Muscle layer of colon (tissue), 2 donors: ENCODE measurements at regions not wholly inside any gene's neighbourhood (a gene's known extent, or its start where the extent isn't known, plus 50 kb on each side); places are given as distances from the start of the nearest gene placed in this dataset.
"Not testable (repeated sequence)": the region's sequence is repeated elsewhere in the genome, so short reads cannot be mapped to it uniquely, and the experiment has no call there.

Experiments
- H3K27ac ChIP-seq: one replicate; pipeline ENCODE4 v1.7.0; 2013; ENCODE audit warnings: low read depth, mild to moderate bottlenecking, low read length, moderate library complexity
- H3K27me3 ChIP-seq, 2 donors: one replicate each; pipeline ENCODE4 v1.7.0; 2013; ENCODE audit warnings: low read length in 2 of 2, mild to moderate bottlenecking in 2 of 2; ENCODE audit not compliant: insufficient read depth in 2 of 2, control insufficient read depth in 1 of 2
- H3K36me3 ChIP-seq: one replicate; pipeline ENCODE4 v1.7.0; 2013; ENCODE audit warnings: mild to moderate bottlenecking, low read length; ENCODE audit not compliant: insufficient read depth
- H3K4me1 ChIP-seq: one replicate; pipeline ENCODE4 v1.7.0; 2013; ENCODE audit warnings: mild to moderate bottlenecking, low read length; ENCODE audit not compliant: insufficient read depth
- H3K4me3 ChIP-seq, 2 donors: one replicate each; pipeline ENCODE4 v1.7.0; 2013; ENCODE audit warnings: low read length in 2 of 2, low read depth in 1 of 2, mild to moderate bottlenecking in 1 of 2, moderate library complexity in 1 of 2
- H3K9ac ChIP-seq: one replicate; pipeline ENCODE4 v1.7.0; 2013; ENCODE audit warnings: low read length
- H3K9me3 ChIP-seq: one replicate; pipeline ENCODE4 v1.7.0; 2013; ENCODE audit warnings: mild to moderate bottlenecking, low read length
- donor health status: abdominal sarcoma.
- donor health status: Adenocarcinoma of cecum.

DNA sequence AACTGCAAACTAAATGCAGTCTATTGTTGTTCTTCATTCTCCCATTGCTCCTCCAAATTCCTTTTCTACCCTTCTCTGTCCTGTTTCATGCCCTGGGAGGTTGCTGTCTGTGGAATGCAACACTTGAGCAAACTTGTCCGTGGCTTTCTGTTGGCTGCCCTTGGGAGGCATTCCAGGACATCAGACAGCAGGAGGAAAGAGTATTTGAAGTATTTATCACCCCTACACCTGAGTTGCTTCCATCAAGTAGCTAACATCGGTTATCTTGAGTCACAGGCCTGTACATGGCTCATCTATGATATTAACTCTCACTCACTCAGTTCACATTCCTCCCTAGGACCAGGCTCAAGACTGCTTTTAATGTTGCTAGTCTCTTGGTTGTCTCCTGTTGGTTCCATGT lies 803.4 kb upstream of the CDH6 start:
- no peaks in the 10 kb centered on the region for H3K36me3 ChIP-seq
- H3K27me3 ChIP-seq: no peaks in the 10 kb centered on the region
- H3K9ac ChIP-seq: no peak overlapping the region
- no peaks in the 10 kb centered on the region for H3K9me3 ChIP-seq
- no peaks in the 10 kb centered on the region for H3K4me1 ChIP-seq
- H3K4me3 ChIP-seq: no peak overlapping the region
- no peak overlapping the region for H3K27ac ChIP-seq

DNA sequence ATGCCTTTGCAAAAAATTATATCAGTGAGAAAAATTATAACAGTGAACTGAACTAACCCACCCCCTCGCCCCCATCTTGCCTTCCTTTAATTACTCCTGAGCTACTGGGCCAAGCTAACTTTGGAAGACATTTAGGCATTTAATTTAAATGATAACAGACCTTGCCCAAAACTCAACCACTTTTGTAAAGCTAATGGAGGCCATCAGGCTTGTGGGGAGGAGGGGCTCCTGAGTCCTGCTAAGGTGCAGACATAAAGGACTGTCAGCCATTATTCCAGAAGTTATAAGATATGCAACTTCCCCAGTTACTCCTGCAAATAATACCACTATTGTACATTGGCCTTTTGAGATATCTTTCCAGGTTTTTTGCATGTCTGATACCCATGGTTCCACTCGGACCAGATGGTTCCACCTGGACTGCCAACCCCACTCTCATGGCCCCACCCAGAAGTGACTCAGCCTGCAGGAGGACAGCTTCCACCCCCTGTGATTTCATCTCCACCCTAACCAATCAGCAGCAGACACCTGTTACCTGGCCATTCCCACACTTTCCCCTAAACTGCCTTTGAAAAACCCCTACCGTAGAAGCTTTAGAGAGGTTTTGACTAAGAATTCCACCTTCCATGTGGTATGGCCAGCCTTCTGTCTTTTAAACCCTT lies 805.4 kb upstream of the CDH6 start:
- Histone ChIP-seq H3K27me3 (no peaks in the 10 kb centered on the region), H3K9me3 (no peaks in the 10 kb centered on the region), H3K9ac (no peak overlapping the region), H3K36me3 (no peaks in the 10 kb centered on the region), H3K4me1 (no peaks in the 10 kb centered on the region), H3K4me3 (no peak overlapping the region), H3K27ac (no peak overlapping the region)

GRCh38 chr5:30385754-30386153 lies 807.7 kb upstream of the CDH6 start:
- no peak overlapping the region for H3K4me3 ChIP-seq
- H3K9ac ChIP-seq: no peak overlapping the region
- no peaks in the 10 kb centered on the region for H3K36me3 ChIP-seq
- no peaks in the 10 kb centered on the region for H3K4me1 ChIP-seq
- H3K27me3 ChIP-seq: no peaks in the 10 kb centered on the region
- no peaks in the 10 kb centered on the region for H3K9me3 ChIP-seq
- no peak overlapping the region for H3K27ac ChIP-seq

DNA sequence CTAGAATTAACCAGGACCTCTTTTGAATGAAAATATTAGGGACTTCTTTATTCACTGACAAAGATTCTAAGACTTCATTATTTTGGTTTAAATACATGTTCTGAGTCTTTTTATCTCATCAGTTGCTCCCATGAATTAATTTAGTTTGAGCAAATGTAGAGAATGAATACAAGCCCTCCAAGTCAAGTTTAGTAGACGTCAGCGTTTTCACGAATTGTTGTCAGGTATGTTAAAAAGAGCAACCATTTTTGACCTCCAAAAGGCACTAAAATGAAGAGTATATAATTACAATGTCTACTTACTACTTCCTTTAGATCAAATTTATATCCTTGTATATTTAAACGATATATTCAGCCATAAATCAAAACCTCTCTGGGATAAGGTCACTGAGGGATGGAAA lies 809.3 kb upstream of the CDH6 start:
- Histone ChIP-seq H3K9me3 (no peaks in the 10 kb centered on the region), H3K9ac (no peak overlapping the region), H3K4me3 (no peak overlapping the region), H3K36me3 (no peaks in the 10 kb centered on the region), H3K27me3 (no peaks in the 10 kb centered on the region), H3K4me1 (no peaks in the 10 kb centered on the region), H3K27ac (no peak overlapping the region)

- no peak overlapping the region for H3K9ac ChIP-seq
- H3K4me1 ChIP-seq: no peaks in the 10 kb centered on the region
- H3K27me3 ChIP-seq: no peaks in the 10 kb centered on the region
- no peaks in the 10 kb centered on the region for H3K9me3 ChIP-seq
- no peak overlapping the region for H3K27ac ChIP-seq
- no peak overlapping the region for H3K4me3 ChIP-seq
- H3K36me3 ChIP-seq: no peaks in the 10 kb centered on the region
Measured at GRCh38 chr5:30380228-30380627, 813.3 kb upstream of the CDH6 start.

DNA sequence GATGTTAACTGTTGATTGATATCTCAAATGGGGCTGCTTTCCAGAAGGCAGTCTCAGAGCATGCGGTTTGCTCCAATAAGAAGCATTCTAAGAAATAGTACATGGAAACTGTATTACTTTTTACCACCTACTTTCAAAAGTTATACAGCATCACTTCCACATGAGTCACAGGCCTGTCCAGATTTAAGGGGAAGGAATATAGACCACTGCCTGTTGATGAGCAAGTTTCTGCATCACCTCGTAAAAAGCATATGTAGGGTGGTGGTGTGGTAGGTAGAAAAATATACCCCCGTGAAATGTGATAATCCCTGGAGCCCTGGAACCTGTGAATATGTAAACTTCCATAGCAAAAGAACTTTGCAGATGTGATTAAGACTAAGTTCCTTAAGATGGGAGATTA lies 816.6 kb upstream of the CDH6 start:
- Histone ChIP-seq H3K27ac (no peak overlapping the region), H3K4me1 (no peaks in the 10 kb centered on the region), H3K27me3 (no peaks in the 10 kb centered on the region), H3K36me3 (no peaks in the 10 kb centered on the region), H3K9ac (no peak overlapping the region), H3K4me3 (no peak overlapping the region), H3K9me3 (no peaks in the 10 kb centered on the region)

GRCh38 chr5:30368064-30368463 lies 825.4 kb upstream of the CDH6 start:
- no peaks in the 10 kb centered on the region for H3K4me1 ChIP-seq
- no peaks in the 10 kb centered on the region for H3K36me3 ChIP-seq
- H3K27ac ChIP-seq: no peak overlapping the region

GRCh38 chr5:30365031-30365430 lies 828.5 kb upstream of the CDH6 start:
- not testable (repeated sequence) for H3K4me1 ChIP-seq, H3K27me3 ChIP-seq, H3K9me3 ChIP-seq, H3K27ac ChIP-seq, H3K36me3 ChIP-seq, H3K4me3 ChIP-seq, H3K9ac ChIP-seq

More at GRCh38 chr5:30368064-30368463, 825.4 kb upstream of the CDH6 start:
- Histone ChIP-seq H3K4me3 (no peak overlapping the region), H3K9ac (no peak overlapping the region), H3K27me3 (no peaks in the 10 kb centered on the region), H3K9me3 (no peaks in the 10 kb centered on the region)

- Histone ChIP-seq H3K4me3 (no peak overlapping the region), H3K27me3 (no peaks in the 10 kb centered on the region), H3K27ac (no peak overlapping the region), H3K9ac (no peak overlapping the region), H3K36me3 (no peaks in the 10 kb centered on the region), H3K4me1 (no peaks in the 10 kb centered on the region), H3K9me3 (no peaks in the 10 kb centered on the region)
Measured at GRCh38 chr5:30357371-30357770, 836.1 kb upstream of the CDH6 start.

DNA sequence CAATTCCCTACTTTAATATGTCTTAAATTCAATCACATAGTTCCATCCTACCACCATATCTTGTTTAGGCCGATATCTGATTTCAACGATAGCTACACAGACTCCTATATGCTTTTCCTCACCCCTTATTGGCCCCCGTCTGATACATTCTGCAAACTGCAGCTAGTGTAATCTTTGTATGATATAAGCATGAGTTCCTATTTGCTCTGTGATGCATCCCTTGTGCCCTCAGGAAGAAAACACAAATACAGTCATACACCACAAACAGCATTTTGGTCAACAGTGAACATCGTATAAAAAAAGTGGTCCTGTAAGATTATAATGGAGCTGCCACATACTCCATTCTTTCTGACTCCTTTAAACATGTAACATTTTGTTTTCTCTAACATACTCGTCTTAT lies 837.8 kb upstream of the CDH6 start:
- no peak overlapping the region for H3K27ac ChIP-seq
- no peak overlapping the region for H3K4me3 ChIP-seq
- no peak overlapping the region for H3K9ac ChIP-seq
- no peaks in the 10 kb centered on the region for H3K4me1 ChIP-seq
- H3K27me3 ChIP-seq: no peaks in the 10 kb centered on the region
- no peaks in the 10 kb centered on the region for H3K9me3 ChIP-seq
- no peaks in the 10 kb centered on the region for H3K36me3 ChIP-seq

DNA sequence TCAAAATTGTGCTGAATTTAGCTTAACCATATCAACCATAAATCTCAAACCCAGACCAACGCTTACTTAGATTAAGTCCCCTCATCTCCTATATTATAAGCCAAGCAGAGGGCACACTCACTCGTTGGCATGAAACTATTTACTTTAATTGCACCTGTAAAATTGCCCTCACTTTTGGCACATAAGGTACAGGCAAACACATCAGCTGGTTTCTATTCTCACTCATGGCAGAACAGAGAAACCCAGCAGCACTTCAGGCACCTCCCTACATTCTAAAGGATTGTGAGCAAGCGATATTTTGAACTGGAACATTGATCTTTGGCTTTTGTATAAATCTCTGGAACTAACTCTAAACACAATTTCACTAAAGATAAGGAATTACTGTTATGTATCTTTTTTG lies 845.6 kb upstream of the CDH6 start:
- Histone ChIP-seq H3K9ac (no peak overlapping the region), H3K9me3 (no peaks in the 10 kb centered on the region), H3K27me3 (no peaks in the 10 kb centered on the region), H3K4me3 (no peak overlapping the region), H3K36me3 (no peaks in the 10 kb centered on the region), H3K4me1 (no peaks in the 10 kb centered on the region), H3K27ac (no peak overlapping the region)

DNA sequence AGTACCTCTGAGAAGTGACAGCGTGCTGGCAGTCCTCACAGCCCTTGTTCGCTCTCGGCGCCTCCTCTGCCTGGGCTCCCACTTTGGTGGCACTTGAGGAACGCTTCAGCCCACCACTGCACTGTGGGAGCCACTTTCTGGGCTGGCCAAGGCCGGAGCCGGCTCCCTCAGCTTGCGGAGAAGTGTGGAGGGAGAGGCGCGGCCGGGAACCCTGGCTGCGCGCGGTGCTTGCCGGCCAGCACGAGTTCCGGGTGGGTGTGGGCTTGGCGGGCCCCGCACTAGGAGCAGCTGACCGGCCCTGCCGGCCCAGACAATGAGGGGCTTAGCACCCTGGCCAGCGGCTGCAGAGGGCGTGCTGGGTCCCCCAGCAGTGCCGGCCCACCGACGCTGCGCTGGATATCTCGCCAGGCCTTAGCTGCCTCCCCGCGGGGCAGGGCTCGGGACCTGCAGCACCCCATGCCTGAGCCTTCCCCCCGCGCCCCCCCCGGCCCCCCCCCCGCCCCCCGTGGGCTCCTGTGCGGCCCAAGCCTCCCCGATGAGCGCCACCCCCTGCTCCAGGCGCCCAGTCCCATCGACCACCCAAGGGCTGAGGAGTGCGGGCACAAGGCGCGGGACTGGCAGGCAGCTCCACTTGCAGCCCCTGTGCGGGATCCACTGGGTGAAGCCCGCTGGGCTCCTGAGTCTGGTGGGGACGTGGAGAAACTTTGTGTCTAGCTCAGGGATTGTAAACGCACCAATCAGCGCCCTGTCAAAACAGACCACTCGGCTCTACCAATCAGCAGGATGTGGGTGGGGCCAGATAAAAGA lies 847.7 kb upstream of the CDH6 start:
- not testable (repeated sequence) for H3K9ac ChIP-seq, H3K27me3 ChIP-seq, H3K36me3 ChIP-seq, H3K4me3 ChIP-seq, H3K9me3 ChIP-seq, H3K4me1 ChIP-seq, H3K27ac ChIP-seq
